OCI-LY7 (cell line): ENCODE measurements at regions not wholly inside any gene's neighbourhood (a gene's known extent, or its start where the extent isn't known, plus 50 kb on each side); places are given as distances from the start of the nearest gene placed in this dataset.

Source experiments
- BruUV-seq: library from RNA; stranded (reverse); fragments of 400-500 nt; replicated peaks from 2 replicates; lab custom pipeline; 2021; lab: Mats Ljungman, UMichigan
- CTCF ChIA-PET: fragments of 300-600 bp; sonication (Branson Sonifier 250); formaldehyde crosslinking; loops from one replicate; lab custom pipeline; 2022; ENCODE audit warnings: antibody characterized with exemption; ENCODE audit not compliant: unreplicated experiment; lab: Charles Lee
- POLR2A ChIA-PET: fragments of 300-600 bp; sonication (Branson Sonifier 250); formaldehyde crosslinking; loops from one replicate; lab custom pipeline; 2022; ENCODE audit warnings: antibody characterized with exemption; lab: Charles Lee
- DNase-seq: peaks from one replicate; pipeline ENCODE4 v3.0.0-alpha.2; 2015; ENCODE audit warnings: low spot score
- H2AFZ ChIP-seq: fragments of 200-600 bp; sonication (generic), shearing (Covaris generic); 2 replicates; pipeline ENCODE4 v1.6.1; 2014; ENCODE audit warnings: mild to moderate bottlenecking, antibody characterized with exemption, low read length, moderate library complexity
- H3K27ac ChIP-seq: fragments of 200-600 bp; sonication (generic); 2 replicates; pipeline ENCODE4 v1.5.1; 2014; ENCODE audit warnings: mixed run types, low read depth, mild to moderate bottlenecking, moderate library complexity, low read length, inconsistent platforms; ENCODE audit not compliant: poor library complexity, severe bottlenecking
- H3K36me3 ChIP-seq: fragments of 200-600 bp; sonication (generic); 2 replicates; pipeline ENCODE4 v1.6.1; 2014; ENCODE audit warnings: mild to moderate bottlenecking, antibody characterized with exemption, low read length, moderate library complexity, mixed read lengths; ENCODE audit not compliant: insufficient read depth
- H3K4me1 ChIP-seq: fragments of 200-600 bp; sonication (generic); 2 replicates; pipeline ENCODE4 v1.5.1; 2014; ENCODE audit warnings: mild to moderate bottlenecking, low read length; ENCODE audit not compliant: insufficient read depth, poor library complexity, severe bottlenecking
- H3K4me2 ChIP-seq: fragments of 200-600 bp; sonication (generic); 2 replicates; pipeline ENCODE4 v1.6.1; 2014; ENCODE audit warnings: mild to moderate bottlenecking, low read length
- H3K4me3 ChIP-seq: fragments of 200-600 bp; sonication (generic); 2 replicates; pipeline ENCODE4 v1.5.1; 2014; ENCODE audit warnings: mild to moderate bottlenecking, low read depth, low read length; ENCODE audit not compliant: poor library complexity, severe bottlenecking
- H3K79me2 ChIP-seq: fragments of 200-600 bp; sonication (generic); 2 replicates; pipeline ENCODE4 v1.6.1; 2016; ENCODE audit warnings: low read depth, mild to moderate bottlenecking, low read length, moderate library complexity, mixed read lengths; ENCODE audit not compliant: insufficient read depth
- H3K9me2 ChIP-seq: fragments of 200-600 bp; sonication (generic); 2 replicates; pipeline ENCODE4 v1.6.1; 2016; ENCODE audit warnings: mild to moderate bottlenecking, low read length, mixed read lengths; ENCODE audit not compliant: insufficient read depth
- H3K9me3 ChIP-seq: fragments of 200-600 bp; sonication (generic); 2 replicates; pipeline ENCODE4 v1.6.1; 2014; ENCODE audit warnings: mild to moderate bottlenecking, mixed run types, low read length, mixed read lengths
- H4K20me1 ChIP-seq: fragments of 200-600 bp; sonication (generic); 2 replicates; pipeline ENCODE4 v1.6.1; 2014; ENCODE audit warnings: mild to moderate bottlenecking, antibody characterized with exemption, low read length, moderate library complexity, mixed read lengths; ENCODE audit not compliant: insufficient read depth
- CTCF ChIP-seq: fragments of 200-600 bp; sonication (generic); conservative IDR thresholded peaks from 2 replicates; pipeline ENCODE4 v1.5.1; 2014; ENCODE audit warnings: mild to moderate bottlenecking, antibody characterized with exemption, low read length, moderate library complexity, mixed read lengths
- EZH2phosphoT487 ChIP-seq: fragments of 200-600 bp; sonication (generic); IDR thresholded peaks from 2 replicates; pipeline ENCODE4 v1.6.1; 2018; ENCODE audit warnings: low read depth, borderline replicate concordance, mild to moderate bottlenecking, mixed run types, antibody characterized with exemption, low read length, moderate library complexity, mixed read lengths
- intact Hi-C: fragments of 100-400 bp; cut with micrococcal nuclease; formaldehyde crosslinking; loops from one replicate; pipeline ENCODE4 v1.10.0; 2022; ENCODE audit not compliant: unreplicated experiment

DNA sequence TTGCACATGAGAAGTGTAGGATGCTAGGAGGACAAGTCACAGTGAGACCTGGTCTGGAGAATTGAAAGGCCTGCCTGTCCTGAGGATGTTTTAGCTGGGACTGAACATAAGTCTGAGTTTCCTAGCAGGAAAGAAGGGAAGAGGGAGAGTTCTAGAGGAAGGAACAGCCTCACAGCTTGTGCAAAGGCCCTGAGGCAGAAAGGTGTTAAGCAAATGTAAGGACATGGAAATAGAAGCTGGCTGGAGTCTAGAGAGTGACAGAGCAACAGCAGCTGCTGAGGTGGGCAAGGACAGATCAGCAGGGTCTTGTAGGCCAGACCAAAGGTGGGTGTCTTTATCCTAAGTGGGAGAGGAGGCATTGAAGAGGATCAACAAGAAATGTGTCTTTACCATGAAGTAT lies 210.9 kb upstream of the E2F8 start:
- H3K4me3 ChIP-seq: no peak overlapping the region
- no peak overlapping the region for H3K27ac ChIP-seq
- peaks cover 17% of the 10 kb centered on the region for H3K4me1 ChIP-seq
- CTCF ChIA-PET: no interaction called here
- no peaks in the 10 kb centered on the region for H3K79me2 ChIP-seq
- POLR2A ChIA-PET: interaction anchor here (0.6 to 0.7 kb wide), 2 partner anchors 15 to 914 kb away, joined by 3 to 4 read pairs; no protein-coding TSS in a partner anchor
- no peaks in the 10 kb centered on the region for H4K20me1 ChIP-seq
- no peak for DNase-seq
- H3K9me2 ChIP-seq: no peaks in the 10 kb centered on the region
- H2AFZ ChIP-seq: no peak overlapping the region
- intact Hi-C loops: no loop called here
- no peak for TF ChIP-seq EZH2phosphoT487
- no peak for TF ChIP-seq CTCF
- H3K36me3 ChIP-seq: no peaks in the 10 kb centered on the region
- no peak overlapping the region for H3K4me2 ChIP-seq
- H3K9me3 ChIP-seq: no peaks in the 10 kb centered on the region
- no TSS peak for BruUV-seq

DNA sequence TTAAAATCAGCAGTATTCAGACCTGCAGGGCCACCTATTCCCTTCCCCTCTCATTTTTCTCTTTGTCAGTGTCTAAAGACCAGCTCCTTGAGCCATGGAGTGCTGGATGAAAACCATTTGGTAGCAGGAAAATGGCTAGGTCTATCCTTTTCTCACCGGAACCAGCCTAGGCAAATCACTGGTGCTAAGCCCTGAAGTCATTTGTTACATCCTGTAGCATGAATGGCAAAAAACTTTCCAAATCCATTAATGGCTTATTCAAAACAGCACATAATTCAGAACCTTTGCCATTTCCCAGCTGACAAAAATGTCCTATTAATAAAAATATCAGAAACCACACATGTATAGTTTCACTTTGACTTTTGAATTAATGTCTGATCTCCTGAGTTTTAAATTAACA lies 209.5 kb upstream of the E2F8 start:
- TF ChIP-seq EZH2phosphoT487: no peak
- no peak for TF ChIP-seq CTCF
- no peaks in the 10 kb centered on the region for H3K36me3 ChIP-seq
- no peaks in the 10 kb centered on the region for H3K79me2 ChIP-seq
- peak overlapping the region; percentile 31 for H3K4me3 ChIP-seq
- no TSS peak for BruUV-seq
- H3K4me1 ChIP-seq: peaks cover 20% of the 10 kb centered on the region
- no peaks in the 10 kb centered on the region for H4K20me1 ChIP-seq
- CTCF ChIA-PET: no interaction called here
- DNase-seq: peak; percentile 50
- POLR2A ChIA-PET: interaction anchor here (1.0 kb wide), 1 partner anchor 27 kb away, joined by 4 read pairs; no protein-coding TSS in a partner anchor
- no peaks in the 10 kb centered on the region for H3K9me3 ChIP-seq
- H2AFZ ChIP-seq: peak overlapping the region; percentile 86
- H3K9me2 ChIP-seq: no peaks in the 10 kb centered on the region
- H3K27ac ChIP-seq: no peak overlapping the region
- intact Hi-C loops: no loop called here
- peak overlapping the region; percentile 63 for H3K4me2 ChIP-seq

DNA sequence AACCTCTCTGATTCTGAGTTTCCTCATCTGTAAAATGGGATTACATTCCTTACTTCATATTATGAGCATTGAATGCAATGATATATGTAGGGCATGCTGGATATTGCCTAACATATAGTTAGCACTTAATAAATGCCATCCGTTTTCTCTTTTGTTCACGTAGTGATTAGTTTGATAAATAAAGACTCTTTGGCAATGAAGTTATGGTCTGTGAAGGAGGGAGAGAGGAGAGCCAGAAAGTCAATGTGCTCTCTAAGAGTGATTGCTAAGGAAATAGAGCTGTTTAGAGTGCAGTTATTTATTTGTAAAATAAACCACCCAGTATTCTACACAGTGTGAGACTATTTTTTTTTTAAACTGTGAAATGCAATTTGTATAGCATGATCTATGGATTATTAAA lies 207.9 kb upstream of the E2F8 start:
- Histone ChIP-seq H3K79me2 (no peaks in the 10 kb centered on the region), H3K4me2 (no peak overlapping the region), H3K27ac (no peak overlapping the region), H3K4me1 (peaks cover 26% of the 10 kb centered on the region), H3K36me3 (no peaks in the 10 kb centered on the region), H3K4me3 (no peak overlapping the region), H2AFZ (no peak overlapping the region), H4K20me1 (no peaks in the 10 kb centered on the region), H3K9me2 (no peaks in the 10 kb centered on the region), H3K9me3 (no peaks in the 10 kb centered on the region)
- TF ChIP-seq CTCF (no peak), EZH2phosphoT487 (no peak)
- intact Hi-C loops: no loop called here
- BruUV-seq: no TSS peak
- no peak for DNase-seq
- CTCF ChIA-PET: no interaction called here
- POLR2A ChIA-PET: interaction anchor here (0.7 kb wide), 1 partner anchor 31 kb away, joined by 4 read pairs; no protein-coding TSS in a partner anchor
